ENCODE measurements at regions not wholly inside any gene's neighbourhood (a gene's known extent, or its start where the extent isn't known, plus 50 kb on each side); places are given as distances from the start of the nearest gene placed in this dataset.

DNA sequence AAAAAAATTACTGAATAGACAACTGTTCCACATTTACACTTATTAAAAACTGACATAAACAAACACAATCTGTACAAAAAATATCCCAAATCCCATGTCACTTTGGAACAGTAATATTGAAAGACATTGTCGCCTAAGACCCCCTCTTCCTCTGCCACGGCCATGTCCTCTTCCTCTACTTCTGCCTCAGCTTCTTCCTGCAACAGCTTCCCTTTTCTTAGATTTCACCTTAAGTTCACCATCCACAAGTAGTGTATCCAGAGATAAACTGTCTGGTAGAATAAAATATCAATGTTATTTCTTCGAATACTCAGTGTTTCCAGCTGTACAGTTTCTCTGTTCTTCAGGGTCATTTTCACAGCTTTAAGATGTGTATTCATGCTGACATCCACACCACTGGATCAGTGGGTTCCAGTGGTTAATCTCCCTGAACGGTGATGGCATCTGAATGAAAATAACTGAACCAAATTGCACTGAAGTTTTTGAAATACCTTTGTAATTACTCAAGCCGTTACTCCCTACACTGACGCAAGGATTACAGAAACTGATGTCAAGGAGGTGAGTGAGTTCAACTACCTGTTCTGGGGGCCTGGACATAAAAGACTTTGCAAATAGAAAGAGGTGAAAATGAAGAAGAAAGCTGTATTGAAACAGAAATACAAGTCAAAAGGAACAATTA, 208.5 kb downstream of the C12orf50 start:
- no peak for TF ChIP-seq TCF7L2 (IDR thresholded peaks at IDR 0.05; ENCODE audit: borderline replicate concordance, low read depth, low read length)
- TF ChIP-seq, protein P1, sequence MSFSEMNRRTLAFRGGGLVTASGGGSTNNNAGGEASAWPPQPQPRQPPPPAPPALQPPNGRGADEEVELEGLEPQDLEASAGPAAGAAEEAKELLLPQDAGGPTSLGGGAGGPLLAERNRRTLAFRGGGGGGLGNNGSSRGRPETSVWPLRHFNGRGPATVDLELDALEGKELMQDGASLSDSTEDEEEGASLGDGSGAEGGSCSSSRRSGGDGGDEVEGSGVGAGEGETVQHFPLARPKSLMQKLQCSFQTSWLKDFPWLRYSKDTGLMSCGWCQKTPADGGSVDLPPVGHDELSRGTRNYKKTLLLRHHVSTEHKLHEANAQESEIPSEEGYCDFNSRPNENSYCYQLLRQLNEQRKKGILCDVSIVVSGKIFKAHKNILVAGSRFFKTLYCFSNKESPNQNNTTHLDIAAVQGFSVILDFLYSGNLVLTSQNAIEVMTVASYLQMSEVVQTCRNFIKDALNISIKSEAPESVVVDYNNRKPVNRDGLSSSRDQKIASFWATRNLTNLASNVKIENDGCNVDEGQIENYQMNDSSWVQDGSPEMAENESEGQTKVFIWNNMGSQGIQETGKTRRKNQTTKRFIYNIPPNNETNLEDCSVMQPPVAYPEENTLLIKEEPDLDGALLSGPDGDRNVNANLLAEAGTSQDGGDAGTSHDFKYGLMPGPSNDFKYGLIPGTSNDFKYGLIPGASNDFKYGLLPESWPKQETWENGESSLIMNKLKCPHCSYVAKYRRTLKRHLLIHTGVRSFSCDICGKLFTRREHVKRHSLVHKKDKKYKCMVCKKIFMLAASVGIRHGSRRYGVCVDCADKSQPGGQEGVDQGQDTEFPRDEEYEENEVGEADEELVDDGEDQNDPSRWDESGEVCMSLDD (tag by site-specific recombination; IDR thresholded peaks at IDR 0.05) = no peak
- no peak for TF ChIP-seq REST (tag by site-specific recombination; IDR thresholded peaks at IDR 0.05)
- no peak for TF ChIP-seq HOXA7 (CRISPR knock-in tag; IDR thresholded peaks at IDR 0.05; ENCODE audit: borderline replicate concordance)
- no peak for TF ChIP-seq YY1 (tag by site-specific recombination; IDR thresholded peaks at IDR 0.05)
- TF ChIP-seq ZNF596 (tag by site-specific recombination; IDR thresholded peaks at IDR 0.05) = no peak
- TF ChIP-seq ZSCAN23 (tag by site-specific recombination; IDR thresholded peaks at IDR 0.05) = no peak
- no peak for TF ChIP-seq CTCF (tag by site-specific recombination; IDR thresholded peaks at IDR 0.05)
- no peak for TF ChIP-seq ZNF518A (tag by site-specific recombination; conservative IDR thresholded peaks at IDR 0.05; ENCODE audit: low read depth)
- no peak for TF ChIP-seq ZNF626 (tag by site-specific recombination; IDR thresholded peaks at IDR 0.05)
